Colonic mucosa (tissue), 4 donors: ENCODE measurements at regions not wholly inside any gene's neighbourhood (a gene's known extent, or its start where the extent isn't known, plus 50 kb on each side); places are given as distances from the start of the nearest gene placed in this dataset.

Source experiments
- DNase-seq: peaks from one replicate; pipeline ENCODE4 v3.0.0-alpha.2; 2020
- H3K27ac ChIP-seq: fragments of 200-600 bp; one replicate; pipeline ENCODE4 v1.8.0; 2021
- H3K27me3 ChIP-seq: fragments of 200-600 bp; one replicate; pipeline ENCODE4 v1.8.0; 2021
- H3K36me3 ChIP-seq: fragments of 200-600 bp; one replicate; pipeline ENCODE4 v1.8.0; 2021
- H3K4me1 ChIP-seq: fragments of 200-600 bp; one replicate; pipeline ENCODE4 v1.8.0; 2021; ENCODE audit warnings: mild to moderate bottlenecking
- H3K4me3 ChIP-seq: fragments of 200-600 bp; one replicate; pipeline ENCODE4 v1.8.0; 2021
- H3K9ac ChIP-seq, 2 donors: one replicate each; pipeline ENCODE4 v1.7.0; 2013; ENCODE audit warnings: control low read depth in 2 of 2, low read depth in 2 of 2, low read length in 2 of 2
- H3K9me3 ChIP-seq: fragments of 200-600 bp; one replicate; pipeline ENCODE4 v1.8.0; 2021
- CTCF ChIP-seq: fragments of 200-600 bp; IDR thresholded peaks from one replicate; pipeline ENCODE4 v1.8.0; 2022; ENCODE audit warnings: antibody characterized with exemption, mild to moderate bottlenecking
- intact Hi-C: fragments of 100-400 bp; cut with DNase I; formaldehyde crosslinking; loops from one replicate; pipeline ENCODE4 v1.14.1; 2022
- donor health status: healthy.
- donor health status: DM: no; HTN: no; CAD: no.
- donor health status: DM: no; HTN: no; CAD: no.

- no peaks in the 10 kb centered on the region for H3K27me3 ChIP-seq
- intact Hi-C loops = no loop called here
These were observed 62.8 kb upstream of the PPP1R26 start for GRCh38 chr9:135416664-135417290.

GRCh38 chr9:135418161-135418560, 61.4 kb upstream of the PPP1R26 start:
- no peaks in the 10 kb centered on the region for H3K4me1 ChIP-seq
- H3K36me3 ChIP-seq = no peaks in the 10 kb centered on the region
- no peaks in the 10 kb centered on the region for H3K27me3 ChIP-seq
- no peak overlapping the region for H3K9ac ChIP-seq
- H3K27ac ChIP-seq = no peak overlapping the region
- no peak for TF ChIP-seq CTCF
- intact Hi-C loops = no loop called here
- H3K9me3 ChIP-seq = no peaks in the 10 kb centered on the region
- H3K4me3 ChIP-seq = no peak overlapping the region
- DNase-seq = no peak

More at GRCh38 chr9:135416664-135417290, 62.8 kb upstream of the PPP1R26 start:
- H3K9me3 ChIP-seq = no peaks in the 10 kb centered on the region
- H3K27ac ChIP-seq = no peak overlapping the region
- H3K4me3 ChIP-seq = no peak overlapping the region
- H3K36me3 ChIP-seq = no peaks in the 10 kb centered on the region
- TF ChIP-seq CTCF = no peak
- no peak for DNase-seq
- H3K9ac ChIP-seq = no peak overlapping the region
- H3K4me1 ChIP-seq = no peaks in the 10 kb centered on the region

GRCh38 chr9:135419106-135419505, 60.5 kb upstream of the PPP1R26 start:
- no peak for TF ChIP-seq CTCF
- Histone ChIP-seq H3K27me3 (no peaks in the 10 kb centered on the region), H3K36me3 (no peaks in the 10 kb centered on the region), H3K4me3 (no peak overlapping the region), H3K9ac (no peak overlapping the region), H3K9me3 (no peaks in the 10 kb centered on the region), H3K4me1 (no peaks in the 10 kb centered on the region), H3K27ac (no peak overlapping the region)
- intact Hi-C loops = no loop called here
- DNase-seq = no peak

GRCh38 chr9:135422341-135422944, 57.1 kb upstream of the PPP1R26 start:
- intact Hi-C loops = no loop called here
- no peak for TF ChIP-seq CTCF

GRCh38 chr9:135423725-135424124, 55.9 kb upstream of the PPP1R26 start:
- no peak for TF ChIP-seq CTCF
- intact Hi-C loops = no loop called here
- Histone ChIP-seq H3K36me3 (no peaks in the 10 kb centered on the region), H3K9me3 (no peaks in the 10 kb centered on the region), H3K4me1 (no peaks in the 10 kb centered on the region), H3K27ac (no peak overlapping the region), H3K9ac (no peak overlapping the region), H3K27me3 (no peaks in the 10 kb centered on the region), H3K4me3 (no peak overlapping the region)
- DNase-seq = no peak

More at GRCh38 chr9:135422341-135422944, 57.1 kb upstream of the PPP1R26 start:
- no peaks in the 10 kb centered on the region for H3K27me3 ChIP-seq
- no peaks in the 10 kb centered on the region for H3K4me1 ChIP-seq
- no peaks in the 10 kb centered on the region for H3K9me3 ChIP-seq
- no peak overlapping the region for H3K27ac ChIP-seq
- no peaks in the 10 kb centered on the region for H3K36me3 ChIP-seq
- DNase-seq = no peak
- no peak overlapping the region for H3K9ac ChIP-seq
- no peak overlapping the region for H3K4me3 ChIP-seq
